Hippocampal formation (tissue), 2 donors: ENCODE measurements at regions not wholly inside any gene's neighbourhood (a gene's known extent, or its start where the extent isn't known, plus 50 kb on each side); places are given as distances from the start of the nearest gene placed in this dataset.

ENCODE experiments used
- DNase-seq, 2 donors: peaks; one replicate each; lab custom pipeline; 2025; lab: John Stamatoyannopoulos, UW

- no peak for DNase-seq
Measured at GRCh38 chr12:14253496-14253895, 112.0 kb upstream of the ATF7IP start.

GRCh38 chr12:14254781-14255180, 110.7 kb upstream of the ATF7IP start:
- DNase-seq = no peak

GRCh38 chr12:14256121-14256520, 109.4 kb upstream of the ATF7IP start:
- DNase-seq = no peak

GRCh38 chr12:14256555-14257169, 108.8 kb upstream of the ATF7IP start:
- peak; percentile 41 to 63 for DNase-seq

- DNase-seq = no peak
Measured at GRCh38 chr12:14257303-14257733, 108.2 kb upstream of the ATF7IP start.

GRCh38 chr12:14257734-14258574, 107.5 kb upstream of the ATF7IP start:
- DNase-seq = peak; percentile 82 to 83

- peak in 1 of 2 donors; percentile 26 for DNase-seq
Measured at GRCh38 chr12:14258575-14258940, 106.9 kb upstream of the ATF7IP start.

- no peak for DNase-seq
Measured at GRCh38 chr12:14259481-14260010, 105.9 kb upstream of the ATF7IP start.

- peak; percentile 71 to 73 for DNase-seq
Measured at GRCh38 chr12:14260011-14260993, 105.2 kb upstream of the ATF7IP start.

- DNase-seq = no peak
Measured at GRCh38 chr12:14261096-14261495, 104.4 kb upstream of the ATF7IP start.

GRCh38 chr12:14261861-14262260, 103.6 kb upstream of the ATF7IP start:
- no peak for DNase-seq

GRCh38 chr12:14262771-14263511, 102.5 kb upstream of the ATF7IP start:
- DNase-seq = no peak

- no peak for DNase-seq
Measured at GRCh38 chr12:14263742-14264141, 101.7 kb upstream of the ATF7IP start.

GRCh38 chr12:14264316-14264715, 101.2 kb upstream of the ATF7IP start:
- no peak for DNase-seq

GRCh38 chr12:14264778-14265177, 100.7 kb upstream of the ATF7IP start:
- no peak for DNase-seq

GRCh38 chr12:14268120-14268515, 97.4 kb upstream of the ATF7IP start:
- no peak for DNase-seq

GRCh38 chr12:14270392-14270791, 95.1 kb upstream of the ATF7IP start:
- no peak for DNase-seq

- peak in 1 of 2 donors; percentile 17 for DNase-seq
Measured at GRCh38 chr12:14272956-14273912, 92.2 kb upstream of the ATF7IP start.

GRCh38 chr12:14273913-14274311, 91.6 kb upstream of the ATF7IP start:
- no peak for DNase-seq

- no peak for DNase-seq
Measured at GRCh38 chr12:14275111-14275510, 90.4 kb upstream of the ATF7IP start.
